GM23248 (cell line): ENCODE measurements at regions not wholly inside any gene's neighbourhood (a gene's known extent, or its start where the extent isn't known, plus 50 kb on each side); places are given as distances from the start of the nearest gene placed in this dataset.

ENCODE experiments used
- DNase-seq: peaks from one replicate; pipeline ENCODE4 v3.0.0-alpha.2; 2015
- H2AFZ ChIP-seq: fragments of 200-600 bp; sonication (generic); 2 replicates; pipeline ENCODE4 v1.6.1; 2016; ENCODE audit warnings: antibody characterized with exemption
- H3F3A ChIP-seq: fragments of 200-600 bp; sonication (generic); 2 replicates; pipeline ENCODE4 v1.6.1; 2016; ENCODE audit warnings: mild to moderate bottlenecking, antibody characterized with exemption, mixed run types; ENCODE audit not compliant: insufficient read depth
- H3K27ac ChIP-seq: fragments of 200-600 bp; sonication (generic); 2 replicates; pipeline ENCODE4 v1.5.1; 2016; ENCODE audit warnings: mild to moderate bottlenecking
- H3K27me3 ChIP-seq: fragments of 200-600 bp; sonication (generic); replicated peaks from 2 replicates; pipeline ENCODE4 v1.6.1; 2016; ENCODE audit warnings: mild to moderate bottlenecking; ENCODE audit not compliant: insufficient read depth
- H3K36me3 ChIP-seq: fragments of 200-600 bp; sonication (generic); 2 replicates; pipeline ENCODE4 v1.6.1; 2016; ENCODE audit warnings: low read depth, mild to moderate bottlenecking
- H3K4me1 ChIP-seq: fragments of 200-600 bp; sonication (generic); 2 replicates; pipeline ENCODE4 v1.6.1; 2016; ENCODE audit warnings: mild to moderate bottlenecking; ENCODE audit not compliant: insufficient read depth
- H3K4me2 ChIP-seq: fragments of 200-600 bp; sonication (generic); one replicate; pipeline ENCODE4 v1.6.1; 2016; ENCODE audit warnings: mild to moderate bottlenecking; ENCODE audit not compliant: unreplicated experiment
- H3K4me3 ChIP-seq: fragments of 200-600 bp; sonication (generic); 2 replicates; pipeline ENCODE4 v1.5.1; 2016; ENCODE audit warnings: mild to moderate bottlenecking
- H3K79me2 ChIP-seq: fragments of 200-600 bp; sonication (generic); 2 replicates; pipeline ENCODE4 v1.6.1; 2016; ENCODE audit warnings: mild to moderate bottlenecking; ENCODE audit not compliant: insufficient read depth
- H3K9ac ChIP-seq: fragments of 200-600 bp; sonication (generic); 2 replicates; pipeline ENCODE4 v1.6.1; 2016; ENCODE audit warnings: mild to moderate bottlenecking
- H3K9me2 ChIP-seq: fragments of 200-600 bp; sonication (generic); 2 replicates; pipeline ENCODE4 v1.6.1; 2016; ENCODE audit warnings: mixed run types, mild to moderate bottlenecking, moderate library complexity; ENCODE audit not compliant: insufficient read depth
- H3K9me3 ChIP-seq: fragments of 200-600 bp; sonication (generic); one replicate; pipeline ENCODE4 v1.6.1; 2017; ENCODE audit warnings: low read depth
- H4K20me1 ChIP-seq: fragments of 200-600 bp; sonication (generic); 2 replicates; pipeline ENCODE4 v1.6.0; 2016; ENCODE audit not compliant: insufficient read depth
- EZH2 ChIP-seq: fragments of 200-600 bp; sonication (generic); IDR thresholded peaks from 2 replicates; pipeline ENCODE4 v1.6.1; 2018; ENCODE audit warnings: antibody characterized with exemption, mild to moderate bottlenecking; ENCODE audit not compliant: insufficient read depth, poor library complexity, severe bottlenecking
- EZH2phosphoT487 ChIP-seq: fragments of 200-600 bp; sonication (generic); IDR thresholded peaks from 2 replicates; pipeline ENCODE4 v1.6.1; 2018; ENCODE audit warnings: antibody characterized with exemption, moderate library complexity, mild to moderate bottlenecking, low read depth; ENCODE audit not compliant: insufficient read depth
- WGBS, 2 experiments: methylation state at CpG; one replicate each; pipeline ENCODE4 v1.1.6; 2015 to 2017; ENCODE audit warnings: low lambda C conversion rate in 2 of 2, low coverage in 1 of 2; ENCODE audit errors: missing lambda C conversion rate in 2 of 2; 5-methylcytosine and 5-hydroxymethylcytosine counted together
- in situ Hi-C: fragments of 300-500 bp; cut with MboI; formaldehyde crosslinking; loops from 2 replicates; pipeline ENCODE4 v1.15.0; 2020

GRCh38 chr13:74927823-74928222, 554.1 kb downstream of the TBC1D4 start:
- Histone ChIP-seq H3F3A (peaks cover 10% of the 10 kb centered on the region; the same call in 1 of the 2 replicates), H3K9ac (no peak overlapping the region), H3K9me2 (peaks cover 3% of the 10 kb centered on the region; the same call in 1 of the 2 replicates), H3K36me3 (no peaks in the 10 kb centered on the region), H3K27me3 (no peaks in the 10 kb centered on the region), H3K79me2 (no peaks in the 10 kb centered on the region), H2AFZ (no peak overlapping the region), H3K4me1 (peaks cover 19% of the 10 kb centered on the region), H3K9me3 (no peaks in the 10 kb centered on the region), H4K20me1 (no peaks in the 10 kb centered on the region), H3K4me2 (no peak overlapping the region), H3K4me3 (no peak overlapping the region), H3K27ac (no peak overlapping the region)
- in situ Hi-C loops: no loop called here
- no peak for DNase-seq
- WGBS, 2 experiments: 38 to 48% methylated on average over 1 of the region's 1 CpG
- TF ChIP-seq EZH2 (no peak), EZH2phosphoT487 (no peak)

- Histone ChIP-seq H3K4me1 (no peaks in the 10 kb centered on the region), H3K9me3 (no peaks in the 10 kb centered on the region), H3F3A (no peaks in the 10 kb centered on the region), H3K4me3 (no peak overlapping the region), H2AFZ (no peak overlapping the region), H3K27me3 (no peaks in the 10 kb centered on the region), H3K36me3 (no peaks in the 10 kb centered on the region), H3K4me2 (no peak overlapping the region), H3K79me2 (no peaks in the 10 kb centered on the region), H3K27ac (no peak overlapping the region), H4K20me1 (no peaks in the 10 kb centered on the region), H3K9me2 (no peaks in the 10 kb centered on the region), H3K9ac (no peak overlapping the region)
- in situ Hi-C loops: no loop called here
- 67% methylated on average over 2 of the region's 2 CpGs for WGBS, 2 experiments
- DNase-seq: no peak
- TF ChIP-seq EZH2 (no peak), EZH2phosphoT487 (no peak)
Observed at GRCh38 chr13:74922963-74923362, 559.0 kb downstream of the TBC1D4 start.

DNA sequence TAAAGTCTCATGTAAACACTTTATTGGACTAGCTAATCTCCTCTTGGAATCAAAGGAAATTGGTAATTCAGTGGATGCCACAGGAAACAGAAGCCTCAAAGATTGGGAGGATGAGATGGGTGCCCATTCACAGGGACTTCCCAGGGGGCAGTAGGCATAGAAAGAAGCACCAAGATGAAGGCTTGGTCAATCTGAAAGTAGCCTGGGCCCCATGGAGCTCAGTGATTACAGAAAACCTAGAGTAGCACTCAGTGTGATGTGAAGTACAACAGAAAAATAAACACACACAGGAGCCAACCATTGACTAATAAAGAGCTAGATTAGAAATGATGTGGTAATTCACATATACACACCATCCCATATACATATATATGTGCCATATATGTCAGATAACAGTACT, 560.6 kb downstream of the TBC1D4 start:
- Histone ChIP-seq H3K9me3 (no peaks in the 10 kb centered on the region), H3K4me1 (no peaks in the 10 kb centered on the region), H3K4me2 (no peak overlapping the region), H3K79me2 (no peaks in the 10 kb centered on the region), H3F3A (no peaks in the 10 kb centered on the region), H2AFZ (no peak overlapping the region), H4K20me1 (no peaks in the 10 kb centered on the region), H3K27me3 (no peaks in the 10 kb centered on the region), H3K27ac (no peak overlapping the region), H3K9ac (no peak overlapping the region), H3K36me3 (no peaks in the 10 kb centered on the region), H3K9me2 (no peaks in the 10 kb centered on the region), H3K4me3 (no peak overlapping the region)
- TF ChIP-seq EZH2phosphoT487: no peak
- TF ChIP-seq EZH2: no peak
- DNase-seq: no peak
- in situ Hi-C loops: no loop called here

DNA sequence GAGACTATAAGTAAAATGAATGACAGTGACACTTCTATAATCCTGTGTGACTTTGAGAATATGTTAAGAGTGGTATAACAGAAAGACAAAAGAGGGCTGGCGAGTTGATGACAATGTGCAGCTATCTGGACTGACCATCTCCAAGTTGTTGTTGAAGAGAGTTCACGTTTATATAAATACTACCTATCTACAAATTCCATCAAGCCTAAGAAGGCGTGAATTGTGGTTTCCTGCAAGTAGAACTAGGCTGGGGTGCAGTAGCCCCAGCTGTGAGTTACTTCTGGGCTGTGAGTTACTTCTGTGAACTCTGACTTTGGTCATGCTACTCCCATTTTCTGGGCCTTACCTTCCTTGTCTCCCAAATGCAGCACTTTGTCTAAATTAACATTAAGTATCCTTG, 561.0 kb downstream of the TBC1D4 start:
- H3K9me3 ChIP-seq: no peaks in the 10 kb centered on the region
- no peaks in the 10 kb centered on the region for H3K9me2 ChIP-seq
- no peak overlapping the region for H2AFZ ChIP-seq
- H3K27ac ChIP-seq: no peak overlapping the region
- H3K27me3 ChIP-seq: no peaks in the 10 kb centered on the region
- no peak overlapping the region for H3K4me3 ChIP-seq
- H3K4me2 ChIP-seq: no peak overlapping the region
- H3K9ac ChIP-seq: no peak overlapping the region
- in situ Hi-C loops: no loop called here
- no peaks in the 10 kb centered on the region for H3K4me1 ChIP-seq
- WGBS, 2 experiments: 66 to 80% methylated on average over 3 of the region's 3 CpGs
- no peak for DNase-seq
- H3K79me2 ChIP-seq: no peaks in the 10 kb centered on the region
- no peak for TF ChIP-seq EZH2
- TF ChIP-seq EZH2phosphoT487: no peak
- H3K36me3 ChIP-seq: no peaks in the 10 kb centered on the region
- H3F3A ChIP-seq: no peaks in the 10 kb centered on the region
- no peaks in the 10 kb centered on the region for H4K20me1 ChIP-seq

DNA sequence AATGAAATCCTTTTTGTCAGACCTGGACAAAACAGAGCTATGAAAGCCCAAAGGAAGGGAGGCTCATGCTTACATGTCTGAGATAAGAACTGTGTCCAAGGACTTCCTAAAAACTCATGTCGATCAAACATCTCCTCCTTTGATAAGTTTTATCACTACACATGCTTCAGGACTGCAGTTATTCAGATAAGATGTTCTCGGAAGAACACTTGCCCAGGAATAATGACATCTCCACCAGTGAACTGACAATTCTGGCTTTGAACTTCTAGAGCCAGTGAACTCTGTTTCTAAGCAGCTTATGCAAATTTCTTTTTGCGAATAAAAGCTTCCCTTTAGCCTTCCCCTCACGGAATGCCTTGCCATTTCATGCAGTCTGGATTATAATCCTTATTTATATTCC, 561.6 kb downstream of the TBC1D4 start:
- Histone ChIP-seq H3K27ac (no peak overlapping the region), H3K4me2 (no peak overlapping the region), H3K9me2 (no peaks in the 10 kb centered on the region), H3F3A (no peaks in the 10 kb centered on the region), H3K9me3 (no peaks in the 10 kb centered on the region), H2AFZ (no peak overlapping the region), H3K4me3 (no peak overlapping the region), H3K9ac (no peak overlapping the region), H3K36me3 (no peaks in the 10 kb centered on the region), H4K20me1 (no peaks in the 10 kb centered on the region), H3K79me2 (no peaks in the 10 kb centered on the region), H3K4me1 (no peaks in the 10 kb centered on the region), H3K27me3 (no peaks in the 10 kb centered on the region)
- DNase-seq: no peak
- TF ChIP-seq EZH2 (no peak), EZH2phosphoT487 (no peak)
- in situ Hi-C loops: no loop called here
- WGBS, 2 experiments: 77% methylated on average over 4 of the region's 4 CpGs
